ENCODE measurements at regions not wholly inside any gene's neighbourhood (a gene's known extent, or its start where the extent isn't known, plus 50 kb on each side); places are given as distances from the start of the nearest gene placed in this dataset.

DNA sequence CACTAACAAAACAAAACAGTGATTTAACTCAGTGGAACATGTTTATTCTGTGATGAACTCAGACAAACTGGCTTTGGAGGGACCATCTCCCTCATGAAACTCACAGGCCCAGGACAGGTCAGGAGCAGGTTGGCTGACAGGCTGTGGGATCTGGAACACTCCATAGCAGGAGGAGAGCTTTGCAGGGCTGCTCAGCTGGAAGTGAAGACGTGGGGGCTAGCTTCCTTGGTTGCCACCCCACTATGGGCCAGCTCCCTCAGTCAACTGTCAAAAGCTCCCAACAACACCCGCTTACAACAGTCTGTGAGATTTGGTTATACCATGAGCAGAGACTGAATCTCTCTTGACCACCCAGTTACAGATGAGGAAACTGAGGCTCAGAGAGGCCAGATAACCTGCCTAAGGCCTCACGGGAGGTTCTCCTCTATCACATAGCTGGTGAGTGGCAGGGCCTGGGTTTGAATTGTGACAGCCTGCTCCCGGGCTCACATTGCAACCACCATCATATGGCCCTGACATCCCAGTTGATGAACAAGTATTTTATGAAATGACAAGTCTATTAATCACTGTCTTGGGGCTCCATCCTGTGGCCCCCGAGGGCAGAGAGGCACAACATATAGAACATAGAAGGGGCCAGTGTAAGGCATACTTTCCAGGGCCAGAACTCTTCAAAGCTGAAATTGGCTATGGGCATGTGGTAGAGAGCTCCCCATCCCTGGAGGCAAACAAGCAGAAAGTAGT, 473.4 kb downstream of the MN1 start:
- no peak overlapping the region for H4K8ac ChIP-seq (ENCODE audit: low read depth, low read length)
- no peak overlapping the region for H3K56ac ChIP-seq (ENCODE audit: low read length)
- H2BK15ac ChIP-seq (replicated peaks; ENCODE audit: low read depth): no peak overlapping the region
- H2BK5ac ChIP-seq (ENCODE audit: low read length): no peak overlapping the region
- H3K4me2 ChIP-seq (ENCODE audit: low read length): no peak overlapping the region
- no peak overlapping the region for H3K4me3 ChIP-seq (ENCODE audit: low read length)
- no peaks in the 10 kb centered on the region for H3K79me2 ChIP-seq (ENCODE audit: control insufficient read depth, insufficient read depth, low read length)
- H3K18ac ChIP-seq (ENCODE audit: low read length): no peak overlapping the region
- no peak for DNase-seq
- H3K4me1 ChIP-seq (ENCODE audit: control insufficient read depth, low read depth, low read length): no peaks in the 10 kb centered on the region
- no peak overlapping the region for H2BK120ac ChIP-seq (ENCODE audit: low read depth, low read length)
- H2AK5ac ChIP-seq (ENCODE audit: low read length): no peak overlapping the region
- no CpG with 5 or more reads among the region's 5 CpGs for WGBS (ENCODE audit: extremely low coverage, insufficient coverage, low lambda C conversion rate)
- H3K36me3 ChIP-seq (ENCODE audit: control insufficient read depth, insufficient read depth, low read length): no peaks in the 10 kb centered on the region
- H3K79me1 ChIP-seq (ENCODE audit: low read length): no peaks in the 10 kb centered on the region
- no peak overlapping the region for H3K23ac ChIP-seq (ENCODE audit: low read length)
- H3K9ac ChIP-seq (ENCODE audit: low read length): no peak overlapping the region
- H3K4ac ChIP-seq (ENCODE audit: low read depth, low read length): no peak overlapping the region
- H3K27me3 ChIP-seq (ENCODE audit: insufficient read depth, low read length, poor library complexity): no peaks in the 10 kb centered on the region
- no peak overlapping the region for H3K27ac ChIP-seq (ENCODE audit: low read depth, low read length)
- H4K5ac ChIP-seq (ENCODE audit: low read length): no peak overlapping the region

DNA sequence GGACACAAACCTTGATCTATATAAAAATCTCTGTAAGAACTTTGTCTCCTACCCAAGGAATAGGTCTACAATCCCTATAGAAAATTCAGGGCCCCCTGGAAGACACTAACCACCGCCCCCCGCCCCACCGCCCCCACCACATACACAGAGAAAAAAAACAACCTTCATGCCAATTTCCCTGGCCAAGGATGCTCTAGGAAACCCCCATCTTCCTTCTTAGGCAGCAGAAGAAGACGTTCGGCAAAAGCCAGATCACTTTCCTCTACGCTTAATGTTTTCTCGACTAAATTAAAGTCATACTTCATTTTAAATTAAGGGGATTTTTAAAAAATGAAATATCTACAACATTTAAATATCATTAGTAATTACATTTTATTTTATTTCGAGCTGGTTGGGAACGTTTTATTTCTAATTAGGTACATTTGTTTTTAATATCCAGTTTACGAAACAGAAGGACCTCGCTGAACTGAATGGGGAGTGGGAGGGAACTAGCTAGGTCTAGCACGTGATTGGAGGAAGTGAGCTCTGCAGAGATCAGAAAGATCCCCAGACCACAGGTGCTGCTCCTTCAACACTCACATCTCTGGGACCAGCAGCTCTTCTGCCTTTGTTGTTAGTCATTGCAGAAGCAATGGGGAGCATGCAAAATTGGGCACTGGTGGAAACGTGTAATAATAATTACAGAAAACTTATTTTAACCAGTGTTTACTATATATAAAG, 472.3 kb downstream of the MN1 start:
- Histone ChIP-seq H3K56ac (ENCODE audit: low read length) (no peak overlapping the region), H2AK5ac (ENCODE audit: low read length) (no peak overlapping the region), H3K27me3 (ENCODE audit: insufficient read depth, low read length, poor library complexity) (no peaks in the 10 kb centered on the region), H4K8ac (ENCODE audit: low read depth, low read length) (no peak overlapping the region), H2BK5ac (ENCODE audit: low read length) (no peak overlapping the region), H3K79me2 (ENCODE audit: control insufficient read depth, insufficient read depth, low read length) (no peaks in the 10 kb centered on the region), H3K4ac (ENCODE audit: low read depth, low read length) (no peak overlapping the region), H2BK120ac (ENCODE audit: low read depth, low read length) (no peak overlapping the region), H3K4me2 (ENCODE audit: low read length) (no peak overlapping the region), H3K36me3 (ENCODE audit: control insufficient read depth, insufficient read depth, low read length) (no peaks in the 10 kb centered on the region), H4K5ac (ENCODE audit: low read length) (no peak overlapping the region), H2BK15ac (replicated peaks; ENCODE audit: low read depth) (no peak overlapping the region), H3K18ac (ENCODE audit: low read length) (no peak overlapping the region), H3K4me1 (ENCODE audit: control insufficient read depth, low read depth, low read length) (no peaks in the 10 kb centered on the region), H3K4me3 (ENCODE audit: low read length) (no peak overlapping the region), H3K9ac (ENCODE audit: low read length) (no peak overlapping the region), H3K27ac (ENCODE audit: low read depth, low read length) (no peak overlapping the region), H3K23ac (ENCODE audit: low read length) (no peak overlapping the region), H3K79me1 (ENCODE audit: low read length) (no peaks in the 10 kb centered on the region)
- DNase-seq: peak; percentile 63
- WGBS (ENCODE audit: extremely low coverage, insufficient coverage, low lambda C conversion rate): no CpG with 5 or more reads among the region's 13 CpGs

DNA sequence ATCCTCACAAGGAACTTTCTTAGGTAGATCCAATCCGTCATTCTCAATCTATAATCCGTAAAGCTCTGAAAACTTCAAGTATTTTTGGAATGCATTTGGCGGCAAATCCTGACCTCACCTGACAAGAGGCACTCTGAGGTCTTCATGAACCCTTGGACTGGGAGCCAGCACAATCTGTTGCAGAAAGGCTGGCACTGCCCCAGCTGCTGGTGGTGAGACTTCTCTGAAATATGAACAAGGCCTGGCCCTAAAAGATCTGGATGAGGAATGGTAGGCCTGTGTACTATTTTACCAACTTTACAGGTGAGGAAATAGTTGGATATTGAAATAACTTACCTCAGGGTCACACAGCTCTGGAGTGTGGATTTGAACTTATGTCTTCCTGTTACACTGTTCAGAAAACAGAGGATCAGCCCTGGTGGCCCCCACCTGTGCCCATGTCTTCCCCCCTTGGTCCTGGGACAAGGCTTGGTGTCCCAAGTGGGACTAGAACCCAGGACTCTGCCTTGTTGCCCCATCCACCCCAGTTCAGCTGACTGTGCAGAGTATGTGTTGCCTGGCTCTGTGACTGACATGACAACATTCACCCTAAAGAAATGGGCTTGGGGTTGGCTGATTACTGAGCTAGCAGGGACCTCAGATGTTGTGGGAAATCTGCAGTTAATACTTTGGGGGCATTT, 471.4 kb downstream of the MN1 start:
- no peak for DNase-seq
- no peak overlapping the region for H2BK5ac ChIP-seq (ENCODE audit: low read length)
- H3K79me2 ChIP-seq (ENCODE audit: control insufficient read depth, insufficient read depth, low read length): no peaks in the 10 kb centered on the region
- H3K4me1 ChIP-seq (ENCODE audit: control insufficient read depth, low read depth, low read length): no peaks in the 10 kb centered on the region
- no peak overlapping the region for H3K4me3 ChIP-seq (ENCODE audit: low read length)
- no peak overlapping the region for H3K27ac ChIP-seq (ENCODE audit: low read depth, low read length)
- H3K4me2 ChIP-seq (ENCODE audit: low read length): no peak overlapping the region
- no peak overlapping the region for H2AK5ac ChIP-seq (ENCODE audit: low read length)
- H3K79me1 ChIP-seq (ENCODE audit: low read length): no peaks in the 10 kb centered on the region
- H3K23ac ChIP-seq (ENCODE audit: low read length): no peak overlapping the region
- H4K5ac ChIP-seq (ENCODE audit: low read length): no peak overlapping the region
- H3K36me3 ChIP-seq (ENCODE audit: control insufficient read depth, insufficient read depth, low read length): no peaks in the 10 kb centered on the region
- H2BK120ac ChIP-seq (ENCODE audit: low read depth, low read length): no peak overlapping the region
- no peak overlapping the region for H3K4ac ChIP-seq (ENCODE audit: low read depth, low read length)
- H3K56ac ChIP-seq (ENCODE audit: low read length): no peak overlapping the region
- H2BK15ac ChIP-seq (replicated peaks; ENCODE audit: low read depth): no peak overlapping the region
- H3K18ac ChIP-seq (ENCODE audit: low read length): no peak overlapping the region
- H4K8ac ChIP-seq (ENCODE audit: low read depth, low read length): no peak overlapping the region
- no peaks in the 10 kb centered on the region for H3K27me3 ChIP-seq (ENCODE audit: insufficient read depth, low read length, poor library complexity)
- no peak overlapping the region for H3K9ac ChIP-seq (ENCODE audit: low read length)
- WGBS (ENCODE audit: extremely low coverage, insufficient coverage, low lambda C conversion rate): no CpG with 5 or more reads among the region's 3 CpGs

DNA sequence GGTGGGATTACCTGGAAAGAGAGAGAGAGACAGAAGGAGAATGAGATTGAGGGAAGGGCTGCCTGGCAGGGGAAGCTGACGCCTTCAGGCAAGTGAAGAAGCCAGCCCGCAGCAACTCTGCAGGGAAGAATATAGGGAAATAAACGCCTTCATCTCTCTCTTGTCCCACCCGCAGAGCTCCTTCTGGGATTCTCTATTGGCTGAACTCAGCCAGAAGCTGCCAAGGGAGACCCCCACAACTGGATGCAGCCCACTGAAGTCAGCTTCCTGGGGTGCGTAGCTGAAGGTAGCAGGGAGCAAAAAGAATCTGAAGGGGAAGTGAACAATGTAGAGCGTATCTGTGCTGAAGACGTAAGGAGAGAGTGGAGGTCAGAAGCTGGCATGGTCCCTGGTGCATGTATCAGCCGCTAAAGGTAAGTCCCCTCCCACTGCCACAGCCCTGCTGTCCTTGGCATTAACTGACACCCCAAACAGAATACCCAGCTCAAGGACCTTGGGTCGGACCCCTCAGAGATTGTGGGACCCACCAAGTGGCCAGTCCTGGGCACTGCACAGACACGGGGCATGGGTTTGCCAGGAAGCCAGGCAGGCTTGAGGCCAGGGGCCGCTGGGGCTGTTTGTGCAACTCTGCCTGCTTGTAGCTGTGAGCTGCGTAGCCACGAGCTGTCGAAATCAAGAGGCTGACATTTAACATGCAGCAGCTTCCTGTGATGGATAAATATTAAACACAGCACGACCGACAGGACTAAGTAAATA, 469.9 kb downstream of the MN1 start:
- no peak overlapping the region for H4K8ac ChIP-seq (ENCODE audit: low read depth, low read length)
- H2BK15ac ChIP-seq (replicated peaks; ENCODE audit: low read depth): no peak overlapping the region
- no peak overlapping the region for H3K4ac ChIP-seq (ENCODE audit: low read depth, low read length)
- H4K5ac ChIP-seq (ENCODE audit: low read length): no peak overlapping the region
- H2BK5ac ChIP-seq (ENCODE audit: low read length): no peak overlapping the region
- no peaks in the 10 kb centered on the region for H3K36me3 ChIP-seq (ENCODE audit: control insufficient read depth, insufficient read depth, low read length)
- H3K27me3 ChIP-seq (ENCODE audit: insufficient read depth, low read length, poor library complexity): no peaks in the 10 kb centered on the region
- no peak overlapping the region for H3K4me2 ChIP-seq (ENCODE audit: low read length)
- H3K9ac ChIP-seq (ENCODE audit: low read length): no peak overlapping the region
- peak; percentile 44 for DNase-seq
- H3K4me3 ChIP-seq (ENCODE audit: low read length): no peak overlapping the region
- no peak overlapping the region for H3K27ac ChIP-seq (ENCODE audit: low read depth, low read length)
- no peaks in the 10 kb centered on the region for H3K79me1 ChIP-seq (ENCODE audit: low read length)
- WGBS (ENCODE audit: extremely low coverage, insufficient coverage, low lambda C conversion rate): no CpG with 5 or more reads among the region's 16 CpGs
- H2AK5ac ChIP-seq (ENCODE audit: low read length): no peak overlapping the region
- no peak overlapping the region for H3K56ac ChIP-seq (ENCODE audit: low read length)
- H3K18ac ChIP-seq (ENCODE audit: low read length): no peak overlapping the region
- H3K79me2 ChIP-seq (ENCODE audit: control insufficient read depth, insufficient read depth, low read length): no peaks in the 10 kb centered on the region
- H2BK120ac ChIP-seq (ENCODE audit: low read depth, low read length): no peak overlapping the region
- H3K23ac ChIP-seq (ENCODE audit: low read length): no peak overlapping the region
- H3K4me1 ChIP-seq (ENCODE audit: control insufficient read depth, low read depth, low read length): no peaks in the 10 kb centered on the region

DNA sequence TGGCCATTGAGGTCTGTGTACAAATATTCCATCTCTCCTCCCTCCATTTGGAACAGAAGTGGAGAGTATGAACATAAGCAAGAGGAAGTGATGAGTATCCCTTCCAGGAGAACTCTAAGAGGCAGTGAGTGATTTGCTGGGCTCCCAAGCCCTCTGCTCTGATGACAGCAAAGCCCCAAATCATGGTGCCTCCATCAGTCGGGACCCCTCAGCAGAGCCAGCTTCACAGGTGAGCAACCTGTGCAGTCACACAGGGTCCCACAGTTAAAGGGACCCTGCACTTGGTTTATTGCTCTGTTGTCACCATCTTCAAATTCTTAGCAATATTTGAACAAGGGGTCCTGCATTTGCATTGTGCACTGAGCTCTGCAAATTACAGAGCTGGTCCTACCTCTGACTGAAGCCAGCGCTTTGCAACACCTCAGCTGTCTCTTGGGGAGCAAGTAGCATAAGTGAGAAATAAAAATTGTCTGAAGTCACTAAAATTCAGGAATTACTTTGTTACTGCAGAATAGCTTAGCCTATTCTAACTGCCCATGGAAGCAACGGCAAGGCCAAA, 466.4 kb downstream of the MN1 start:
- Histone ChIP-seq H2BK120ac (ENCODE audit: low read depth, low read length) (no peak overlapping the region), H3K4ac (ENCODE audit: low read depth, low read length) (no peak overlapping the region), H3K9ac (ENCODE audit: low read length) (no peak overlapping the region), H3K4me2 (ENCODE audit: low read length) (no peak overlapping the region), H3K79me2 (ENCODE audit: control insufficient read depth, insufficient read depth, low read length) (no peaks in the 10 kb centered on the region), H3K27me3 (ENCODE audit: insufficient read depth, low read length, poor library complexity) (no peaks in the 10 kb centered on the region), H3K4me3 (ENCODE audit: low read length) (no peak overlapping the region), H2AK5ac (ENCODE audit: low read length) (no peak overlapping the region), H3K36me3 (ENCODE audit: control insufficient read depth, insufficient read depth, low read length) (no peaks in the 10 kb centered on the region), H2BK5ac (ENCODE audit: low read length) (no peak overlapping the region), H3K23ac (ENCODE audit: low read length) (no peak overlapping the region), H3K18ac (ENCODE audit: low read length) (no peak overlapping the region), H3K4me1 (ENCODE audit: control insufficient read depth, low read depth, low read length) (no peaks in the 10 kb centered on the region), H2BK15ac (replicated peaks; ENCODE audit: low read depth) (no peak overlapping the region), H4K8ac (ENCODE audit: low read depth, low read length) (no peak overlapping the region), H3K79me1 (ENCODE audit: low read length) (no peaks in the 10 kb centered on the region), H3K27ac (ENCODE audit: low read depth, low read length) (no peak overlapping the region), H4K5ac (ENCODE audit: low read length) (no peak overlapping the region), H3K56ac (ENCODE audit: low read length) (no peak overlapping the region)
- no CpG with 5 or more reads among the region's 3 CpGs for WGBS (ENCODE audit: extremely low coverage, insufficient coverage, low lambda C conversion rate)
- DNase-seq: no peak

Data from mesendoderm (in vitro differentiated cells).